Tibial nerve (tissue), 4 donors: ENCODE measurements at regions not wholly inside any gene's neighbourhood (a gene's known extent, or its start where the extent isn't known, plus 50 kb on each side); places are given as distances from the start of the nearest gene placed in this dataset.

ENCODE experiments used
- EP300 ChIP-seq, 2 donors: sonication (generic); formaldehyde crosslinking; IDR thresholded peaks; one replicate each; pipeline ENCODE4 v1.6.1; 2017; ENCODE audit warnings: antibody characterized with exemption in 2 of 2, mild to moderate bottlenecking in 1 of 2
- POLR2A ChIP-seq, 2 donors: fragments of 450-650 bp; IDR thresholded peaks; one replicate each; pipeline ENCODE4 v1.6.1; 2017; ENCODE audit warnings: antibody characterized with exemption in 2 of 2, mild to moderate bottlenecking in 2 of 2, moderate library complexity in 2 of 2
- TF ChIP-seq, protein P1 (sequence below), 5 experiments: fragments of 200-600 bp in 3 of 5; fragments of 450-650 bp in 2 of 5; sonication (generic) in 3 of 5; IDR thresholded peaks; one replicate each; pipeline ENCODE4 v1.5.1; 2016 to 2019; ENCODE audit warnings: antibody characterized with exemption in 5 of 5, mild to moderate bottlenecking in 3 of 5, moderate library complexity in 2 of 5

DNA sequence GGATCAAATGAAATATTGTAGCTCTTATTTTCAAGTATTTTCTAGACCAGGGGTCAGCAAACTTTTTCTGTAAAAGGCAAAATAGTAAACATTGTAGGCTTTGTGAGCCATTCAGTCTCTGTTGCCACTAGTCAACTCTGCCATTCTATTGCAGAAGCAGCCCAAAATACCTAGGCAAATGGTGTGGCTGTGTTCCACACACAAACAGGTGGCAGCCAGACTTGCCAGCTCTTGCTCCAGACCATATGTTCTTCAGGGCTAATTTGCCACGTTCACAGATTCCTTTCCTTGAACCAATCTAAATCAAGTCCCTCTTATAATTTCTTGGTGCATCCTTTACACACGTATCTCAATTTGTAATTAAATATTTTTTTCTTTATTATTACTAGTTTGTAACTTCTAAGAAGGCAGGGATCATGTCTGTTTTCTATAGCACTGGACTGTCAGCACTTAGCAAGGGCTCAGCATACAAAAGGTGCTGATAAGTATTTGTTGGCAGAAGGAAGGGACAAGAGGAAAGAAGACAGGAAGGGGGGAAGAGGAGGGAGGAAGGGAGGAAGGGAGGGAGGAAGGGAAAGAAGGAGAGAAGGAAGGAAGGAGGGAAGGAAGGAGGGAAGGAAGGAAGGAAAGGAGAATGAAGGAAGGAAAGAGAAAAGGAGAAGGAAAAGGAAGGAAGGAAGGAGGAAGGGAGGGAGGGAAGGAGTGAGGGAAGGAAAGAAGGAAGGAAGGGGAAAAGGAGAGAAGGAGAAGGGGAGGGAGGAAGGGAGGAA, 106.5 kb upstream of the EDEM3 start:
- TF ChIP-seq, protein P1, sequence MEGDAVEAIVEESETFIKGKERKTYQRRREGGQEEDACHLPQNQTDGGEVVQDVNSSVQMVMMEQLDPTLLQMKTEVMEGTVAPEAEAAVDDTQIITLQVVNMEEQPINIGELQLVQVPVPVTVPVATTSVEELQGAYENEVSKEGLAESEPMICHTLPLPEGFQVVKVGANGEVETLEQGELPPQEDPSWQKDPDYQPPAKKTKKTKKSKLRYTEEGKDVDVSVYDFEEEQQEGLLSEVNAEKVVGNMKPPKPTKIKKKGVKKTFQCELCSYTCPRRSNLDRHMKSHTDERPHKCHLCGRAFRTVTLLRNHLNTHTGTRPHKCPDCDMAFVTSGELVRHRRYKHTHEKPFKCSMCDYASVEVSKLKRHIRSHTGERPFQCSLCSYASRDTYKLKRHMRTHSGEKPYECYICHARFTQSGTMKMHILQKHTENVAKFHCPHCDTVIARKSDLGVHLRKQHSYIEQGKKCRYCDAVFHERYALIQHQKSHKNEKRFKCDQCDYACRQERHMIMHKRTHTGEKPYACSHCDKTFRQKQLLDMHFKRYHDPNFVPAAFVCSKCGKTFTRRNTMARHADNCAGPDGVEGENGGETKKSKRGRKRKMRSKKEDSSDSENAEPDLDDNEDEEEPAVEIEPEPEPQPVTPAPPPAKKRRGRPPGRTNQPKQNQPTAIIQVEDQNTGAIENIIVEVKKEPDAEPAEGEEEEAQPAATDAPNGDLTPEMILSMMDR (IDR thresholded peaks at IDR 0.05): no peak
- TF ChIP-seq POLR2A (IDR thresholded peaks at IDR 0.05): no peak
- TF ChIP-seq EP300 (IDR thresholded peaks at IDR 0.05): no peak
